ENCODE measurements at regions not wholly inside any gene's neighbourhood (a gene's known extent, or its start where the extent isn't known, plus 50 kb on each side); places are given as distances from the start of the nearest gene placed in this dataset.

DNA sequence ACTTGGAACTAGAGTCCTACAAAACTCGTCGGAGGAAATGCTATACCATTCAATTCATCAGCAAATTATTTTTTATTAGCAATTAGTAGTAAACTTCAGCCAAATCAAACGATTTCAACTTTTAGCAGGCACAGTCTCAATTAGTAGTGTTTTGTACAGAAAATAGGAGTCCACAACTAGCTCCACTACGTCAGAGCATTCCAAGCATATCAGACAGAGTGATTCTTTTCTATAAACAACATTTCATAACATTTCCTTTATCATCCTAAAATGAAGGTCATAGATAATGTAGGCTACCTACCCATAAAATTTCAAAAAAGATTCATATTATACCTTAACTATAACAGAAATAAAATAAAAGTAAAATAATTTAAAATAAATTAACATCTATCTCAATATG, 169.9 kb downstream of the KIF18A start:
- TF ChIP-seq MAX (IDR thresholded peaks at IDR 0.05; ENCODE audit: low read depth, low read length) (no peak), CTCF (IDR thresholded peaks at IDR 0.05; ENCODE audit: low read depth, low read length) (no peak), POLR2A (IDR thresholded peaks at IDR 0.05; ENCODE audit: extremely low read depth, insufficient read length) (no peak)

Measured in NB4 (cell line).